A549 (cell line): ENCODE measurements at regions not wholly inside any gene's neighbourhood (a gene's known extent, or its start where the extent isn't known, plus 50 kb on each side); places are given as distances from the start of the nearest gene placed in this dataset.

Experiments used
- TF ChIP-seq, protein P1 (sequence below): fragments of >200 bp; sonication (Bioruptor Twin); formaldehyde crosslinking; IDR thresholded peaks from 3 replicates; pipeline ENCODE4 v1.5.1; 2016
- TF ChIP-seq, protein P2 (sequence below): fragments of 150-350 bp; IDR thresholded peaks from 2 replicates; pipeline ENCODE4 v1.6.1; 2014; ENCODE audit warnings: low read depth, mild to moderate bottlenecking, low read length

DNA sequence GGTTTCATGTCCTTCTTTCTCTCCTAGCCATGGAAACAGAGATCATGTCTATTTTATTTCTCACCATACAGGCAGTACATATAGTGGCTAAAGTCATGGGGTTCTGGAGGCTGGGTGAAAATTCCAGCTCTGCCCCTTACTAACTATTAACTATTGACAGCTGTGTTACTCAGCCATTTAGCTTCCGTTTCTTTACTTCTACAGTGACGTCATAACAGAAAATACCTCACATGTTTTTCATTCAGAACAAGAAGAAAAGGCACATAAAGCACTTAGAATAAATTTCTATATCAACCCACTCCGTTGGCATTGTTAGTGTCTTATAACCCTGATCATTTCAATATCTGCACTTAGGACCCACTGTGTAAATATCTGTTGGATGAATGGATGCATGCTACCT is 1506.9 kb upstream of the TMEM132C start:
- TF ChIP-seq, protein P1, sequence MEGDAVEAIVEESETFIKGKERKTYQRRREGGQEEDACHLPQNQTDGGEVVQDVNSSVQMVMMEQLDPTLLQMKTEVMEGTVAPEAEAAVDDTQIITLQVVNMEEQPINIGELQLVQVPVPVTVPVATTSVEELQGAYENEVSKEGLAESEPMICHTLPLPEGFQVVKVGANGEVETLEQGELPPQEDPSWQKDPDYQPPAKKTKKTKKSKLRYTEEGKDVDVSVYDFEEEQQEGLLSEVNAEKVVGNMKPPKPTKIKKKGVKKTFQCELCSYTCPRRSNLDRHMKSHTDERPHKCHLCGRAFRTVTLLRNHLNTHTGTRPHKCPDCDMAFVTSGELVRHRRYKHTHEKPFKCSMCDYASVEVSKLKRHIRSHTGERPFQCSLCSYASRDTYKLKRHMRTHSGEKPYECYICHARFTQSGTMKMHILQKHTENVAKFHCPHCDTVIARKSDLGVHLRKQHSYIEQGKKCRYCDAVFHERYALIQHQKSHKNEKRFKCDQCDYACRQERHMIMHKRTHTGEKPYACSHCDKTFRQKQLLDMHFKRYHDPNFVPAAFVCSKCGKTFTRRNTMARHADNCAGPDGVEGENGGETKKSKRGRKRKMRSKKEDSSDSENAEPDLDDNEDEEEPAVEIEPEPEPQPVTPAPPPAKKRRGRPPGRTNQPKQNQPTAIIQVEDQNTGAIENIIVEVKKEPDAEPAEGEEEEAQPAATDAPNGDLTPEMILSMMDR, result no peak
- TF ChIP-seq, protein P2, sequence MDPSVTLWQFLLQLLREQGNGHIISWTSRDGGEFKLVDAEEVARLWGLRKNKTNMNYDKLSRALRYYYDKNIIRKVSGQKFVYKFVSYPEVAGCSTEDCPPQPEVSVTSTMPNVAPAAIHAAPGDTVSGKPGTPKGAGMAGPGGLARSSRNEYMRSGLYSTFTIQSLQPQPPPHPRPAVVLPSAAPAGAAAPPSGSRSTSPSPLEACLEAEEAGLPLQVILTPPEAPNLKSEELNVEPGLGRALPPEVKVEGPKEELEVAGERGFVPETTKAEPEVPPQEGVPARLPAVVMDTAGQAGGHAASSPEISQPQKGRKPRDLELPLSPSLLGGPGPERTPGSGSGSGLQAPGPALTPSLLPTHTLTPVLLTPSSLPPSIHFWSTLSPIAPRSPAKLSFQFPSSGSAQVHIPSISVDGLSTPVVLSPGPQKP, result no peak
